ENCODE measurements at regions not wholly inside any gene's neighbourhood (a gene's known extent, or its start where the extent isn't known, plus 50 kb on each side); places are given as distances from the start of the nearest gene placed in this dataset.
"Not testable (repeated sequence)": the region's sequence is repeated elsewhere in the genome, so short reads cannot be mapped to it uniquely, and the experiment has no call there.

GRCh38 chr13:103639326-103639725 is 573.1 kb upstream of the SLC10A2 start:
- DNase-seq (ENCODE audit: low read depth): no peak

GRCh38 chr13:103638706-103639105 is 572.5 kb upstream of the SLC10A2 start:
- no peak for DNase-seq (ENCODE audit: low read depth)

GRCh38 chr13:103634066-103634465 is 567.8 kb upstream of the SLC10A2 start:
- DNase-seq (ENCODE audit: low read depth): no peak

GRCh38 chr13:103625194-103625593 is 559.0 kb upstream of the SLC10A2 start:
- DNase-seq (ENCODE audit: low read depth): no peak

- no peak for DNase-seq (ENCODE audit: low read depth)
These were observed 551.9 kb upstream of the SLC10A2 start for GRCh38 chr13:103618151-103618550.

- no peak for DNase-seq (ENCODE audit: low read depth)
These were observed 549.6 kb upstream of the SLC10A2 start for GRCh38 chr13:103615771-103616170.

GRCh38 chr13:103614761-103615160 is 548.5 kb upstream of the SLC10A2 start:
- DNase-seq (ENCODE audit: low read depth): no peak

GRCh38 chr13:103607995-103608394 is 541.8 kb upstream of the SLC10A2 start:
- no peak for DNase-seq (ENCODE audit: low read depth)

- DNase-seq (ENCODE audit: low read depth): no peak
These were observed 539.5 kb upstream of the SLC10A2 start for GRCh38 chr13:103605546-103606326.

- not testable (repeated sequence) for DNase-seq (ENCODE audit: low read depth)
These were observed 533.7 kb upstream of the SLC10A2 start for GRCh38 chr13:103599870-103600269.

GRCh38 chr13:103598671-103599070 is 532.5 kb upstream of the SLC10A2 start:
- no peak for DNase-seq (ENCODE audit: low read depth)

- DNase-seq (ENCODE audit: low read depth): no peak
These were observed 507.2 kb upstream of the SLC10A2 start for GRCh38 chr13:103573446-103573845.

GRCh38 chr13:103568314-103568713 is 502.1 kb upstream of the SLC10A2 start:
- no peak for DNase-seq (ENCODE audit: low read depth)

GRCh38 chr13:103557878-103558277 is 491.7 kb upstream of the SLC10A2 start:
- DNase-seq (ENCODE audit: low read depth): no peak

GRCh38 chr13:103556681-103557080 is 490.5 kb upstream of the SLC10A2 start:
- DNase-seq (ENCODE audit: low read depth): no peak

GRCh38 chr13:103547914-103548313 is 481.7 kb upstream of the SLC10A2 start:
- DNase-seq (ENCODE audit: low read depth): no peak

GRCh38 chr13:103546271-103546670 is 480.1 kb upstream of the SLC10A2 start:
- DNase-seq (ENCODE audit: low read depth): no peak

GRCh38 chr13:103542648-103543047 is 476.4 kb upstream of the SLC10A2 start:
- DNase-seq (ENCODE audit: low read depth): no peak

- DNase-seq (ENCODE audit: low read depth): no peak
These were observed 474.2 kb upstream of the SLC10A2 start for GRCh38 chr13:103540382-103540765.

- no peak for DNase-seq (ENCODE audit: low read depth)
These were observed 473.6 kb upstream of the SLC10A2 start for GRCh38 chr13:103539721-103540381.

GRCh38 chr13:103539265-103539664 is 473.0 kb upstream of the SLC10A2 start:
- no peak for DNase-seq (ENCODE audit: low read depth)

- no peak for DNase-seq (ENCODE audit: low read depth)
These were observed 471.4 kb upstream of the SLC10A2 start for GRCh38 chr13:103537616-103538015.

GRCh38 chr13:103531278-103531677 is 465.1 kb upstream of the SLC10A2 start:
- DNase-seq (ENCODE audit: low read depth): no peak

- no peak for DNase-seq (ENCODE audit: low read depth)
These were observed 462.2 kb upstream of the SLC10A2 start for GRCh38 chr13:103528437-103528836.

All from GM04503 (cell line).